GM12878 (cell line): ENCODE measurements at regions not wholly inside any gene's neighbourhood (a gene's known extent, or its start where the extent isn't known, plus 50 kb on each side); places are given as distances from the start of the nearest gene placed in this dataset.

Source experiments
- ATAC-seq: fragments of 200-7000 bp; cut with Tn5 transposase; 3 replicates; pipeline ENCODE4 v1.9.1; 2020; ENCODE audit warnings: mild to moderate bottlenecking, moderate library complexity
- BruUV-seq: library from RNA; stranded (reverse); fragments of 400-500 nt; replicated peaks from 2 replicates; lab custom pipeline; 2021; lab: Mats Ljungman, UMichigan
- CTCF ChIA-PET: fragments of 300-600 bp; sonication (Branson Sonifier 250); formaldehyde crosslinking; extraction: SDS; loops from one replicate; lab custom pipeline; 2021; ENCODE audit warnings: inconsistent platforms; lab: Yijun Ruan, JAX
- POLR2A ChIA-PET: fragments of 350-600 bp; formaldehyde crosslinking; extraction: SDS; loops from one replicate; lab custom pipeline; 2021; ENCODE audit warnings: inconsistent platforms; lab: Charles Lee
- RAD21 ChIA-PET: fragments of 300-600 bp; sonication (Branson Sonifier 250); formaldehyde crosslinking; loops from one replicate; lab custom pipeline; 2023; ENCODE audit warnings: antibody characterized with exemption; ENCODE audit not compliant: unreplicated experiment; lab: Charles Lee
- SMC1A ChIA-PET: fragments of 300-600 bp; sonication (Branson Sonifier 250); formaldehyde crosslinking; loops from one replicate; lab custom pipeline; 2023; ENCODE audit not compliant: unreplicated experiment, uncharacterized antibody; lab: Charles Lee
- DNase-seq: peaks from one replicate; pipeline ENCODE4 v3.0.0-alpha.2; 2011; ENCODE audit warnings: low read depth, low spot score
- FAIRE-seq: peaks from 3 replicates; lab custom pipeline; 2011; peaks lifted over from hg19 to GRCh38; lab: Jason Lieb, UNC
- H2AFZ ChIP-seq: 2 replicates; pipeline ENCODE4 v1.6.0; 2011; ENCODE audit warnings: low read depth, low read length, control low read depth; ENCODE audit not compliant: control insufficient read depth
- H3K27ac ChIP-seq: 2 replicates; pipeline ENCODE4 v1.5.1; 2011; ENCODE audit warnings: control low read depth; ENCODE audit not compliant: control insufficient read depth, insufficient read depth
- H3K27me3 ChIP-seq, 2 experiments: replicated peaks in 1 of 2; 2 replicates each; pipeline versions ENCODE4 v1.6.0 to v1.6.1; 2011; ENCODE audit warnings: low read length in 1 of 2; ENCODE audit not compliant: control insufficient read depth in 2 of 2, insufficient read depth in 2 of 2
- H3K36me3 ChIP-seq, 2 experiments: 2 replicates each; pipeline ENCODE4 v1.5.1; 2011; ENCODE audit warnings: low read length in 1 of 2; ENCODE audit not compliant: control insufficient read depth in 2 of 2, insufficient read depth in 2 of 2
- H3K4me1 ChIP-seq: 2 replicates; pipeline ENCODE4 v1.6.1; 2011; ENCODE audit warnings: mild to moderate bottlenecking, low read length, moderate library complexity, mixed read lengths; ENCODE audit not compliant: control insufficient read depth, insufficient read depth
- H3K4me2 ChIP-seq: 2 replicates; pipeline ENCODE4 v1.6.0; 2011; ENCODE audit warnings: control low read depth; ENCODE audit not compliant: control insufficient read depth, insufficient read depth
- H3K4me3 ChIP-seq: fragments of 200-600 bp; sonication (generic); 2 replicates; pipeline ENCODE4 v1.5.1; 2016
- H3K79me2 ChIP-seq: 2 replicates; pipeline ENCODE4 v1.6.0; 2011; ENCODE audit warnings: low read length; ENCODE audit not compliant: control insufficient read depth, insufficient read depth
- H3K9ac ChIP-seq: 2 replicates; pipeline ENCODE4 v1.8.0; 2011; ENCODE audit warnings: low read length, control low read depth, mixed read lengths; ENCODE audit not compliant: control insufficient read depth, insufficient read depth
- H3K9me3 ChIP-seq: replicated peaks from 3 replicates; pipeline ENCODE4 v1.5.1; 2011; ENCODE audit warnings: mild to moderate bottlenecking, low read length; ENCODE audit not compliant: control insufficient read depth, insufficient read depth
- H4K20me1 ChIP-seq: 2 replicates; pipeline ENCODE4 v1.6.0; 2011; ENCODE audit not compliant: control insufficient read depth, insufficient read depth
- BMI1 ChIP-seq: fragments of 450-650 bp; IDR thresholded peaks from 2 replicates; pipeline ENCODE4 v1.6.1; 2016; ENCODE audit warnings: mild to moderate bottlenecking, moderate library complexity, borderline replicate concordance
- GABPA ChIP-seq: IDR thresholded peaks from 2 replicates; pipeline ENCODE4 v1.6.1; 2014; ENCODE audit warnings: antibody characterized with exemption, low read depth, mild to moderate bottlenecking, inconsistent platforms
- KAT2A ChIP-seq: conservative IDR thresholded peaks from 2 replicates; pipeline ENCODE4 v1.6.1; 2011; ENCODE audit warnings: low read depth, low read length; ENCODE audit not compliant: control insufficient read depth
- NBN ChIP-seq: fragments of 450-650 bp; IDR thresholded peaks from 2 replicates; pipeline ENCODE4 v1.6.1; 2016
- NFXL1 ChIP-seq: fragments of 450-650 bp; IDR thresholded peaks from 2 replicates; pipeline ENCODE4 v1.6.1; 2017; ENCODE audit warnings: antibody characterized with exemption, mild to moderate bottlenecking, borderline replicate concordance
- RUNX3 ChIP-seq: IDR thresholded peaks from 2 replicates; pipeline ENCODE4 v1.6.1; 2012; ENCODE audit warnings: low read length, inconsistent platforms
- SPI1 ChIP-seq: IDR thresholded peaks from 2 replicates; pipeline ENCODE4 v1.6.1; 2011; ENCODE audit warnings: low read depth, mild to moderate bottlenecking, low read length, moderate library complexity, borderline replicate concordance; ENCODE audit not compliant: insufficient read depth
- ZNF384 ChIP-seq: IDR thresholded peaks from 2 replicates; pipeline ENCODE4 v1.6.1; 2012; ENCODE audit warnings: low read depth, mild to moderate bottlenecking, low read length, improper control_type of control experiment, borderline replicate concordance
- WGBS: methylation state at CpG from one replicate; pipeline ENCODE4 v1.1.6; 2016; ENCODE audit warnings: low lambda C conversion rate; ENCODE audit not compliant: insufficient replicate concordance, insufficient coverage; ENCODE audit errors: missing lambda C conversion rate; 5-methylcytosine and 5-hydroxymethylcytosine counted together
- in situ Hi-C: fragments of 300-500 bp; cut with MboI; formaldehyde crosslinking; loops from 9 replicates; pipeline ENCODE4 v1.14.3; 2018; ENCODE audit warnings: mixed read lengths
- intact Hi-C: fragments of 100-400 bp; cut with micrococcal nuclease; formaldehyde crosslinking; loops from one replicate; pipeline ENCODE4 v1.14.2; 2022; ENCODE audit not compliant: unreplicated experiment

- H3K36me3 ChIP-seq = no peaks in the 10 kb centered on the region
- no peak for FAIRE-seq
Observed at GRCh38 chr3:194194051-194194756, 58.3 kb downstream of the HES1 start.

GRCh38 chr3:194194757-194195085, 58.8 kb downstream of the HES1 start:
- Histone ChIP-seq H4K20me1 (no peaks in the 10 kb centered on the region), H3K4me3 (no peak overlapping the region), H3K9ac (no peak overlapping the region; the same call in 1 of the 2 replicates), H3K9me3 (no peaks in the 10 kb centered on the region), H3K4me1 (peaks cover 8% of the 10 kb centered on the region), H3K36me3 (no peaks in the 10 kb centered on the region), H2AFZ (peak overlapping the region; percentile 61; the same call in 1 of the 2 replicates), H3K4me2 (peak overlapping the region; percentile 13; the same call in 1 of the 2 replicates), H3K27ac (no peak overlapping the region), H3K79me2 (no peaks in the 10 kb centered on the region), H3K27me3 (no peaks in the 10 kb centered on the region)
- BruUV-seq = no TSS peak
- SMC1A ChIA-PET = no interaction called here
- POLR2A ChIA-PET = no interaction called here
- WGBS = 100% methylated on average over 1 of the region's 1 CpG
- RAD21 ChIA-PET = interaction anchor here (1.3 kb wide), 1 partner anchor 9 kb away, joined by 3 read pairs; no protein-coding TSS in a partner anchor
- CTCF ChIA-PET = no interaction called here
- TF ChIP-seq ZNF384 (no peak), BMI1 (no peak)
- intact Hi-C loops = no loop called here
- ATAC-seq (no peak), DNase-seq (no peak), FAIRE-seq (no peak)
- in situ Hi-C loops = no loop called here

More at GRCh38 chr3:194194051-194194756, 58.3 kb downstream of the HES1 start:
- Histone ChIP-seq H2AFZ (peak overlapping the region; percentile 61), H3K4me3 (no peak overlapping the region), H3K4me1 (peaks cover 8% of the 10 kb centered on the region), H3K79me2 (no peaks in the 10 kb centered on the region), H3K27ac (no peak overlapping the region), H3K9ac (no peak overlapping the region; the same call in 1 of the 2 replicates), H3K9me3 (no peaks in the 10 kb centered on the region), H4K20me1 (no peaks in the 10 kb centered on the region), H3K4me2 (peak overlapping the region; percentile 13; the same call in 1 of the 2 replicates), H3K27me3 (no peaks in the 10 kb centered on the region)
- TF ChIP-seq KAT2A (no peak), SPI1 (peak; percentile 87), GABPA (no peak), NBN (0 out of 2 replicates have a peak, but pooled peaks have one; percentile 17), RUNX3 (peak; percentile 27), NFXL1 (no peak)
- no TSS peak for BruUV-seq
- in situ Hi-C loops = no loop called here
- ChIA-PET POLR2A (interaction anchor here (0.6 kb wide), 1 partner anchor 450 kb away, joined by 7 read pairs; no protein-coding TSS in a partner anchor), SMC1A (no interaction called here), CTCF (no interaction called here), RAD21 (no interaction called here)
- no peak for DNase-seq
- ATAC-seq = peak; percentile 55
- whole genome bisulfite sequencing = 45% methylated on average over 9 of the region's 9 CpGs
- intact Hi-C loops = no loop called here
